Gastrocnemius medialis (tissue), 4 donors: ENCODE measurements at regions not wholly inside any gene's neighbourhood (a gene's known extent, or its start where the extent isn't known, plus 50 kb on each side); places are given as distances from the start of the nearest gene placed in this dataset.

ENCODE experiments used
- CTCF ChIP-seq, 5 experiments: fragments of 450-650 bp in 3 of 5; fragments of 200-600 bp in 2 of 5; sonication (generic) in 2 of 5; IDR thresholded peaks in 4 of 5; conservative IDR thresholded peaks in 1 of 5; 1 replicate in 4 of 5; 2 replicates in 1 of 5; pipeline ENCODE4 v1.5.1; 2016 to 2019; ENCODE audit warnings: antibody characterized with exemption in 5 of 5, mild to moderate bottlenecking in 3 of 5, moderate library complexity in 3 of 5
- POLR2A ChIP-seq, 2 donors: fragments of 450-650 bp; IDR thresholded peaks; one replicate each; pipeline ENCODE4 v1.6.1; 2017; ENCODE audit warnings: antibody characterized with exemption in 2 of 2, mild to moderate bottlenecking in 2 of 2, moderate library complexity in 2 of 2

GRCh38 chrX:46268412-46268811 is 276.8 kb downstream of the ZNF674 start:
- TF ChIP-seq CTCF (IDR thresholded peaks at IDR 0.05 in 4 of 5, conservative IDR thresholded peaks at IDR 0.05 in 1 of 5): no peak
- TF ChIP-seq POLR2A (IDR thresholded peaks at IDR 0.05): no peak
